Activated naive CD4-positive, alpha-beta T cell treated with anti-CD3 and anti-CD28 coated beads, Interleukin-2, amount 10 ng/mL, durations not matched to agents 7 days and 5 days (primary cell): ENCODE measurements at regions not wholly inside any gene's neighbourhood (a gene's known extent, or its start where the extent isn't known, plus 50 kb on each side); places are given as distances from the start of the nearest gene placed in this dataset.
A peak's percentile ranks its signal among the peaks of the same experiment; 100 is the strongest.

Experiments used
- CTCF ChIA-PET: fragments of 350-600 bp; sonication (Branson Sonifier 250); formaldehyde crosslinking; loops from one replicate; lab custom pipeline; 2021; ENCODE audit warnings: antibody characterized with exemption; lab: Charles Lee
- DNase-seq: peaks from one replicate; pipeline ENCODE4 v3.0.0-alpha.2; 2020
- H3K27ac Mint-ChIP-seq: one replicate; pipeline ENCODE4 v1.8.0; 2021; ENCODE audit warnings: mild to moderate bottlenecking, moderate library complexity, mixed read lengths
- H3K27me3 Mint-ChIP-seq: one replicate; pipeline ENCODE4 v1.8.0; 2021; ENCODE audit warnings: mild to moderate bottlenecking, mixed read lengths
- H3K36me3 Mint-ChIP-seq: one replicate; pipeline ENCODE4 v1.8.0; 2021; ENCODE audit warnings: mixed read lengths
- H3K4me1 Mint-ChIP-seq: one replicate; pipeline ENCODE4 v1.8.0; 2021; ENCODE audit warnings: mixed read lengths
- H3K4me3 Mint-ChIP-seq: one replicate; pipeline ENCODE4 v1.8.0; 2021; ENCODE audit warnings: mild to moderate bottlenecking, moderate library complexity, mixed read lengths
- H3K9me3 Mint-ChIP-seq: one replicate; pipeline ENCODE4 v1.8.0; 2021; ENCODE audit warnings: mixed read lengths

DNA sequence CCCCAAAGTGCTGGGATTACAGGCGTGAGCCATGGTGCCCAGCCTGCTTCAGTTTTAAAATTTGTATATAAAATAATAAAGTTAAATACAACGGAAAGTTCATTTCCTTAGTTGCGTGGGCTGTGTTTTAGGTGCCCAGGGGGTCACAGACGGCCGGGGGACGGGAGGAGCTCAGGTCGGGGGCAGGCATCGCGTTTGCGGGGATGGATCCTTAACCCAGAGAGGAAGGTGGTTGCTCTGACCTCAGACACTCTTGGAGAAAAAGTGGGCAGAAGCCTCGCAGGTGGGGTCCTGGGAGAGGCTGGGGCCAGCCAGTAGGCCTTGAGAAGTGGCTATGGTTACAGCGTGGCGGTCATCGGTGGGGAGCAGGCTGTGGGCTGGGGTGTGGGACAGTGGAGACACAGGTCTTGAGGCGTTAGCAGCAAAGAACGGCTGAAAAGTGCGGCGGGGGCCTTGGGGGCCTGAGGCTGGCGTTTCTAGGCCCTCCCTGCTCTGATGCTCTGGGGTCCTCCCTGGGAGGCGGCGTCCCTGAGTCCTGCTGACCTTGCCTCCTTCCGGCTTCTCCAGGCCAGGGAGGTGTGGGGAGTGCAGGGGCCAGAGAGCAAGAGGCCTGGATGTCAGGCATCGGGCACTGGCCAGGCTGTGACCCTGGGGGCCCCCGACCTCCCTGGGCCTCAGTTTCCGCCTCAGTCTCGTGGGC is 54.4 kb downstream of the UNCX start:
- CTCF ChIA-PET, result no interaction called here
- Mint-ChIP-seq H3K4me3 (no peak overlapping the region), H3K9me3 (no peaks in the 10 kb centered on the region)

DNA sequence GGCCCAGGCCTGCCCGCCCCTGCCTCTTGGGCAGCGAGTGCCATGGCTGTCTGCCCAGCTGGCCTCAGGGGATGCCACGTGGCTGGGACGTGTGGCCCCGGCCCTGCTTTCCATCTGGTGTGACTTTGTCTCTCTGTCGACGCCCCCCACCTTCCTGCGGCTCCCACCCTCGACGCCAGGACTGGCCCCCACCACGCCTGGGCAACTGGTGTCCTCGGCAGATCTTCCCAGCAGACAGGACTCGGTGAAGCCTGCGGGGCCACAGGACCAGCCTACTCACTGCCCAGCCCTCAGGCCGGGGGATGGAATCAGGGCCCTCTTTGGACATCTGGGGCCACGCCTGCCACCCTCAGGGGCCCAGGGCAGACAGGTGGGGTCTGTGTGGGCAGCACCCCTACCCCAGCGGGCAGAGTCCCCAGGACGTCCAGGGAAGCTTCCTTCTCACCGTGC is 55.1 kb downstream of the UNCX start:
- CTCF ChIA-PET, result no interaction called here
- no peak overlapping the region for H3K4me3 Mint-ChIP-seq
- H3K27ac Mint-ChIP-seq, result no peak overlapping the region
- H3K27me3 Mint-ChIP-seq, result peaks cover 63% of the 10 kb centered on the region
- H3K9me3 Mint-ChIP-seq, result no peaks in the 10 kb centered on the region
- H3K36me3 Mint-ChIP-seq, result no peaks in the 10 kb centered on the region
- DNase-seq, result no peak
- H3K4me1 Mint-ChIP-seq, result peaks cover 15% of the 10 kb centered on the region

More for the DNA sequence above, 54.4 kb downstream of the UNCX start:
- Mint-ChIP-seq H3K27me3 (peaks cover 56% of the 10 kb centered on the region), H3K4me1 (peaks cover 15% of the 10 kb centered on the region), H3K36me3 (no peaks in the 10 kb centered on the region), H3K27ac (no peak overlapping the region)
- DNase-seq, result no peak

DNA sequence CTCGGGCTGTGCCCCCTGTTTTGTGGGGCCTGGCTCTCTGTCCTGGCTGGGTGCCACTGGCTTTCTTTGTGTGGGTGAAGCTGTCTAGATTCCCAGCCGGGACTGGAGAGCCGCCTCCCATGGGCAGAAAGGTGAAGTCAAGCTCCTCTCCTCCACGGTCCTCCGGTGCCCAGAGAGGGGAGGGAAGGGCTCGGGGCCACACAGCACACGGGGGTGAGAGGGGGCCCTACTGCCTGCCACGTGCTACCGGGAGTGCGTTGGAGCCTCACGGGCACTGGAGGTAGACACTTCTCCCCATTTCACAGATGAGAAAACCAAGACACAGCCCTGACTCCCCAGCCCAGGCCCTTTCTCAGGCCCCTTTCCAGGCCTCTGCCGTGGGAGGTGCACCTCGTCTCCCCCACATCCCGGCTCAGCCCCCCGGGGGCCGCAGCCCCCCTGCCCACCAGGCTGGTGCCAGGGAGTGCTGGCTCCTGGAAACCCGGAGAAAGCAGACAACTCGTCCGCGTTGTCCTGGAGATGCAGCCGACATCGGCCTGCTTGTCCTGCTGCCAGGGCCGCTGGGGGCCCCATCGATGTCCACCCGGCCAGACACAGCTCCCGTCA is 55.8 kb downstream of the UNCX start:
- no peak for DNase-seq
- peaks cover 15% of the 10 kb centered on the region for H3K4me1 Mint-ChIP-seq
- no peaks in the 10 kb centered on the region for H3K36me3 Mint-ChIP-seq
- no peak overlapping the region for H3K4me3 Mint-ChIP-seq
- CTCF ChIA-PET, result no interaction called here
- H3K9me3 Mint-ChIP-seq, result no peaks in the 10 kb centered on the region
- H3K27ac Mint-ChIP-seq, result no peak overlapping the region
- H3K27me3 Mint-ChIP-seq, result peaks cover 67% of the 10 kb centered on the region

DNA sequence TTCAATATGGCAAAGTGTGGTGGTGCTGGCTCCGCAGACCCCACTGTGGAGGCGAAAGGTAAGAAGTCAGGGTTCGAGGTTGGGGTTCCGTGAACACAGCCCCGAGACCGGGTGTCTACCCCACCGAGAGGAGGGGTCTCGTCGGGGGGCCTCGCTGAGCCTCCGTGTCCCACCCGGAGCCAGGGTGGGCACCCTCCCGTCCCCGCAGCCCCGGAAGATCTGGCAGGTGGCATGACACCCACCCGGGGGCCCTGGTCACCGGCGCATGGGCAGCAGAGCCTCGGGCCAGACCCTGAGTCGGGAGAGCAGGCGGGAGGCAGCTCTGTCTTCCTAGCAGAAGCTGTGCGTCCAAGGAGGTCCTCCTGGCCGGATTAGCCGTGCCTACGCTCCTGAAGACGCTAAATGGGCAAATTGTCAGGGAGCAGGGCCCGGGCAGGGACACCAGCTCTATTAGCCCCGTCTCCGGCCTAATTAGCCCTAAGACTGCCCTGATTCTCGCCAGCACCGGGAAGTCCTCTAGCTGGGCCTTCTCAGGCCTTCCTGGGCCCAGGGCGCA is 56.4 kb downstream of the UNCX start:
- Mint-ChIP-seq H3K36me3 (no peaks in the 10 kb centered on the region), H3K27me3 (peaks cover 65% of the 10 kb centered on the region), H3K4me3 (no peak overlapping the region), H3K4me1 (peaks cover 15% of the 10 kb centered on the region), H3K9me3 (no peaks in the 10 kb centered on the region), H3K27ac (no peak overlapping the region)
- CTCF ChIA-PET, result no interaction called here
- DNase-seq, result no peak

DNA sequence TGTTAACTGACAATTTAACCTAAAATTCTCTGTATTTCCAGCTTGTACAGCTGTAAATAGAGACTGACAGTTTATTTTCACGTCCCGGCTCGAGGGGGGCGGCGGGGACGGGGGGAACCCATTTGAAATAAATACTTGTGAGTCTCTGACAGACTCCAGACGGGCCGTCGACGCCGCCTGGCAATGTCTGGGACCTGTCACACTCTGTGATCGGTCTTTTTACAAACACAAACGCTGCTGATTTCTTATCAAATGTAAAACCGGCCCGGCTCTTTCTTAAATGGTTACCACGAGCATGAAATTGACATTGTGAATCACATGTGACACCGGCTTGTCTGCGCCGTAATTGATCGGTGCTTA is 57.0 kb downstream of the UNCX start:
- H3K4me3 Mint-ChIP-seq, result no peak overlapping the region
- no peaks in the 10 kb centered on the region for H3K36me3 Mint-ChIP-seq
- H3K27me3 Mint-ChIP-seq, result peaks cover 65% of the 10 kb centered on the region
- no peak for DNase-seq
- H3K4me1 Mint-ChIP-seq, result peaks cover 15% of the 10 kb centered on the region
- CTCF ChIA-PET, result no interaction called here
- no peak overlapping the region for H3K27ac Mint-ChIP-seq
- H3K9me3 Mint-ChIP-seq, result no peaks in the 10 kb centered on the region

DNA sequence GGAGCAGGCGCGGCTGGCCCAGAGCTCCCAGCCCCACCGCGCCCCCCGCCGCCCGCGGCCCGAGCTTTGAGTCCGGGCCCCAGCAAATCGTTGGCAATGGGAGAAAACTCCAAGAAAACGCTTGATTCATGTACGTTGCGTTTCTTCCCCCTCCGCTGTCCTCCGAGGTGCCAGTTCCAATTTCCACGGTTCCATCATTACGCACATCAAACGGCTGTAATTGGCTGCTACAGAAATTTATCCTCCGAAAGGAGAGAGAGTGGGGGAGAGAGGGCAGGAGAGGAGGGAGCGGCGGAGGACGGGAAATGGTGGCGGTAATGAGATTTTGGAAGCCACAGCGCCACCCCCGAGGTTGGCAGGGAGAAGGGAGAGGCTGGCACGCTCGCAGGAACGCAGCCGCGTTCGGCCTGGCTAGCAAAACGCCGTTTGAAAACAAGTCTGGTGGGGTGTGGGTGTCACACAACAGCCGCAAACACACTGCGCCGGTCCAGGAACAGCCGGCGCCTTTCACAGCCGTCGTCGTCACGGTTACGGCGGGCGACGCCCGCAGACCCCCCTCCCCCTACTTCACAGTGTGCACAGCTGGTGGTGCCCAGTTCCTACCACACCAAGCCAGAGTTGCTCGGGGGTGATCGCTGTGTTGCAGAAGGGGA is 57.5 kb downstream of the UNCX start:
- peak; percentile 44 for DNase-seq
- H3K4me1 Mint-ChIP-seq, result peaks cover 15% of the 10 kb centered on the region

DNA sequence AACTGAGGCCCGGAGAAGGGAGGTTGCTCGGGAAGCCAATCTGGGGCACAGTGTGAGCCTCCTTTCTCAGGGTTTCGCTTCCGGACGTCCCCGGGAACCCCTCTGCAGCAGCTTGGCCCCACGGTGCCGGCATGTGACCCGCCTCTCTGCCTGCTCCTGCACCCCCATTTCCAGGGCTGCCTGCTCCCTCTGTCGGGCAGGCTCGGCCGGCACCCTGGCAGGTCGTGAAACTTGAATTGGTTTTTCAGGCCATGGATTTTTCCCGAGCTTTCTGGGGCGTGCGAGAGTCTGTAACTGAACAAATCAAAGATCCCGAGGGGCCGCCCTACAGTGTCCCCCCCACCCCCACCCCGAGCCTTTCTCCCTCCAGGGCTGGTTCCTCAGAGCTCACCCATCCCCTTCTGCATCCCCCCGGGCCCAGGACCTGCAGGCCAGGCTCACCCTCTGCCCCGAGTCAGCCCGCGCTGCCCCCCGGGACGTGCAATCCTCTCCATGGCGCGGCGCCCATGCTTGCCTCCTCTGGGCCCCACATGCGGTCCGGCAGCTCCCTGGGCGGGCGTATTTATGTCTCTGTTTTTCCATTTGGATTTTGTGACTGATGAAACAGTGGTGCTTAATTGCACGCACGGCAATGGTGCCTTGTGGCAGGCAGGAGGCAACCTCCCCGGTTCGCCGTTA is 58.1 kb downstream of the UNCX start:
- DNase-seq, result no peak
- H3K4me3 Mint-ChIP-seq, result peak overlapping the region; percentile 44
- CTCF ChIA-PET, result no interaction called here
- peaks cover 65% of the 10 kb centered on the region for H3K27me3 Mint-ChIP-seq
- peaks cover 15% of the 10 kb centered on the region for H3K4me1 Mint-ChIP-seq
- no peak overlapping the region for H3K27ac Mint-ChIP-seq
- H3K9me3 Mint-ChIP-seq, result no peaks in the 10 kb centered on the region
- H3K36me3 Mint-ChIP-seq, result no peaks in the 10 kb centered on the region

More for the DNA sequence above, 57.5 kb downstream of the UNCX start:
- CTCF ChIA-PET, result no interaction called here
- Mint-ChIP-seq H3K27ac (no peak overlapping the region), H3K27me3 (peaks cover 65% of the 10 kb centered on the region), H3K9me3 (no peaks in the 10 kb centered on the region), H3K4me3 (peak overlapping the region; percentile 44), H3K36me3 (no peaks in the 10 kb centered on the region)

DNA sequence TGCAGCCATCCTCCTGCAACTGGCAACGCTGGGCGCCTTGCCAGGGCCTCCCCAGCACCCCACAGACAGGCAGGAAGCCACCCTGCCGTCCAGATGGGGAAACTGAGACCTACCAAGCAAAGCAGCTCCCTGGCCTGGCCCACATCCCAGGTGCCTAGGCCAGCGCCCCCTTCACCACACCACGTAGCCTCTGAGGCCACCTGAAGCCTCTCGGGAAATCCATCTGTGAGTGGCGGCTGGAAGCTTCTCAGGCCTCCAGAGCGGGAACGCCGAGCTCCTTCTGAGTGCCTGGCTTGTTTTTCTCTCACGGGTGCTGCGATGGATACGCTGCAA is 58.7 kb downstream of the UNCX start:
- H3K4me3 Mint-ChIP-seq, result no peak overlapping the region
- CTCF ChIA-PET, result no interaction called here
- H3K9me3 Mint-ChIP-seq, result no peaks in the 10 kb centered on the region
- H3K36me3 Mint-ChIP-seq, result no peaks in the 10 kb centered on the region
- no peak overlapping the region for H3K27ac Mint-ChIP-seq
- H3K4me1 Mint-ChIP-seq, result peaks cover 15% of the 10 kb centered on the region
- no peak for DNase-seq
- H3K27me3 Mint-ChIP-seq, result peaks cover 65% of the 10 kb centered on the region

DNA sequence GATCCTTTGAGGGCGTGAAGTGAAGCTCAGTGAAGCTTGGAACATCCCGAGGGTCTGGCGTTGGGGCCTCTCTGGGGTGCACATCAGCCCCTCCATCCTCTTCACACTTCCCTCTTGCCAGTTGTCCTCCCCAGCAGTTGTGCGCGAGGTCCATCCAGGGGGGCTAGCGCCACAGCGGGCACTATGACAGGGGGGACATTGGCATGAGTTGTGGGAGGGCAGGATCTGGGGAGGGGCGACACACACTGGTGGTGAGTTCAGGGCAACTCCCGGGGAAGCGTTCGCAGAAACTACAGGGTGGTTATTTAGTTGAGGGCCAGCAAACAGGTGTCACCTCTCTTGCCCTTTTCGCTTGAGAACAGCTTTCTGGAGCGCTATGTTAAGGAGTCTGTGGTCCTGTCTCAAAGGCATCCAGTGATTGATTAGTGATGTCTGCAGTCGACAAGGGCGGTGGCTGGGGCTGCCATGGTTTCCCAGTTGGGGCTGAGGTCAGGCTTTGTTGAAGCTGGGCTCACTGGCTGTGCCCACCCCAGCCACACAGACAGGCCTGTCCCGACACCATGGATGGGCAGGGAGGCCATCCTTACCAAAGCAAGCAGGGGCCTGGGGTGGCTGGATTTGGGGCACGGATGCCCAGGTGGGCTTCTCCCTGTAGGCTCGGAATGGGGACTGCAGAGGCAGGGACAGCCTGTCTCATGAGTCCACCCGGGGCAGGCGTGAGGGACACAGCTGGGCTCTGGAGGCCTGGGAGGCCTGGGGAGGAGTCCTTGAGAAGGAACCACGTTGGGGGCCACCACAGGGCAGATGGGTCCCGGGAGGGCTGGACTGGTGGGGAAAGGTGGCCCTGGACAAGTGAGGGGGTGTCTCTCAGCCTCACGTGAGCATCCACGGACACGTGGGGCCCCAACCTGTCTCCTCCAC is 59.4 kb downstream of the UNCX start:
- CTCF ChIA-PET, result no interaction called here
- peaks cover 64% of the 10 kb centered on the region for H3K27me3 Mint-ChIP-seq

DNA sequence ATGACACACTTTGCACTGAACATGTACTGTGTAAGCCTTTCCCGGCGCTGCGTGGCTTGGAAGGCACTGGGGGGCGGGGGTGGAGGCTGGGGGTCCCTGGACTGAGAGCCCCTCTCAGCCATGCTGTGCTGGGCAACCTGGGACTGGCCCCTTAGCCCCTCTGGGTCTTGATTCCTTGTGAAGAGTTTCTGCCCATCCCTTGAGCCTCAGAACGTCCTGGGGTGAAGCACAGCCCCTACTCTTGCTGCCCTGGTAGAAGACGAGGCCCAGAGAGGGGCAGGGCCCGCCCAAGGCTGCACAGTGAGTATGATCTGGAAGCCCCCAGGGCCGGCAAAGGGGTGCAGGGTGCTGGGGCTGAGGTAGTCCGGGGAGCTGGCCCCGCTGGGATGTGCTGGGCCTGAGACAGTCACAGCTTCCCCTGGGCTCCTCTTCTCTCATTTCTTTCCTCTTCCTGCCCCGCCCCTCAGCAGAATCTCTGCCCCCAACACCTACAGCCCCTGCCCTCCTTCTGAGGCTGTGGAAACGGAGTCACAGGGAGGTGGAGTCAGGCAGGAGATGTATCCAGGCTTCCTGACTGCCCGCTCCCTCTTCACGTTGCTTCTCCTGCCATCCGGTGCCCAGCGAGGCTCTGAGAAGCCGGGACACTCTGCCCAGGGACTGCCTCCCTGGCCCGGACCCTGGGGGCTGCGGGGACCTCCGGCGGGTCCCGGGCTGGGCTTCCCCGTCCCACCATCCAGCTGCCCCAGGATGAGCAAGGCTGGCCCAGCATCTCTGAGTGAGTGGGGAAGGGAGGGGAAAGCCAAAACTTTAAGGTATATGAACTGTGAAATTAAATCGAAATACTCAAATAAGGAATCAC is 60.5 kb downstream of the UNCX start:
- Mint-ChIP-seq H3K4me3 (no peak overlapping the region), H3K27ac (no peak overlapping the region), H3K27me3 (peaks cover 60% of the 10 kb centered on the region), H3K4me1 (peaks cover 15% of the 10 kb centered on the region), H3K36me3 (no peaks in the 10 kb centered on the region), H3K9me3 (no peaks in the 10 kb centered on the region)
- CTCF ChIA-PET, result no interaction called here
- no peak for DNase-seq

More for the DNA sequence above, 59.4 kb downstream of the UNCX start:
- no peak for DNase-seq
- no peak overlapping the region for H3K4me3 Mint-ChIP-seq
- H3K36me3 Mint-ChIP-seq, result no peaks in the 10 kb centered on the region
- peaks cover 15% of the 10 kb centered on the region for H3K4me1 Mint-ChIP-seq
- H3K27ac Mint-ChIP-seq, result no peak overlapping the region
- H3K9me3 Mint-ChIP-seq, result no peaks in the 10 kb centered on the region

DNA sequence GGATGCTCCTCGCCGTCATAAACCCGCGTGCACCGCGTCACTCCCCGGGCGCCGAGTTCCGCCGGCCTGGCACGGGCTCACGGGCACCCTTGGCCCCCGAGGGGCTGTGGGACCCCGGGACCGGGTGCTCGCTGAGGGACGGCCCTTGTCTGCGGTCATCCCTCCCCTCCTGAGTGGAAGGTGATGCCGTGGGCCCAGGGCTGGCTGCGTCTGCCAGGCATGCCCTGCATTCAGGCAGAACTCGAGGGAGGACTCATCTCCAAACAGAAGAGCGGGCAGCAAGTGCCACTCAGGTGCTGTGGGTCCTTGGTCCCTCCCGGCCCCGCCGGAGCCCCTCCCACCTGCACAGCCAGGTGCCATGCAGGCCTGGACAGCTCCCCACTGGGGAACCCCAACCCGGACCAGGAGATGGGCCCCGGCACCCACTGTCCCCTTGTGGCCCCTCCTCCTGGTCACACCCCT is 61.3 kb downstream of the UNCX start:
- CTCF ChIA-PET, result no interaction called here

DNA sequence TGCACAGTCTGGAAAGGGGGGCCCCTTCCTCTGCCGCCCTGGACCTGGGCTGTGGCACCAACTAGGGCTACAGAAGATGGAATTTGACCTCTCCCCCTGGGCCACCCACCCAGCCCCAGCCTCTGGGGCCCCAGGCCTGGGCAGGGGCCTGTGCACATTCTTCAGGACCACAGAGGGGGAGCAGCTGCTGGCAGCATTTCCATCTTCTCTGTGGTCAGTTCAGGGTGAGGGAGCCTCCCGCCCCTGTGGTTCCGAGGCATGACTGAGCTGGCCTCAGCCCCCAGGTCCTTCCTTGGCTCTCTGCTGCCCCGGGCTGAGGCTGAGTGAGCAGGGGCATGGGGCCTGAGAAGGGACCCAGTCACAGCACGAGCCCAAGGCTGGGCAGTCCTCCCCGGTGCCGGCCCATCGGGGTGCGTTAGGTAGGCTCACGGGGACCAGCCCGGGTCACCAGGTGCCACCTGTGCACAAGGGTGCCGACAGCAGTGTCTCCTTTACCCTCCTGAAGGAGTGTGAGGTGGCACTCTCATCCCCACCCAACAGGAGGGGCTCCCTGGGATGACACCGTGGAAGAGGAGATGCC is 63.2 kb downstream of the UNCX start:
- Mint-ChIP-seq H3K36me3 (no peaks in the 10 kb centered on the region), H3K27ac (no peak overlapping the region), H3K9me3 (no peaks in the 10 kb centered on the region), H3K27me3 (peaks cover 38% of the 10 kb centered on the region), H3K4me3 (no peak overlapping the region), H3K4me1 (peaks cover 6% of the 10 kb centered on the region)
- DNase-seq, result no peak
- CTCF ChIA-PET, result no interaction called here

More for the DNA sequence above, 61.3 kb downstream of the UNCX start:
- Mint-ChIP-seq H3K27ac (no peak overlapping the region), H3K27me3 (peaks cover 57% of the 10 kb centered on the region), H3K4me1 (peaks cover 15% of the 10 kb centered on the region), H3K4me3 (no peak overlapping the region), H3K36me3 (no peaks in the 10 kb centered on the region), H3K9me3 (no peaks in the 10 kb centered on the region)
- DNase-seq, result no peak
